ENCODE measurements at regions not wholly inside any gene's neighbourhood (a gene's known extent, or its start where the extent isn't known, plus 50 kb on each side); places are given as distances from the start of the nearest gene placed in this dataset.

GRCh38 chr18:39749154-39749553, 2183.6 kb upstream of the CELF4 start:
- no peak for TF ChIP-seq CTCF (conservative IDR thresholded peaks at IDR 0.05 in 1 of 2, IDR thresholded peaks at IDR 0.05 in 1 of 2; ENCODE audit: extremely low read depth in 1 of 2, insufficient read depth in 1 of 2, low read depth in 1 of 2, low read length in 2 of 2)
- TF ChIP-seq EZH2 (IDR thresholded peaks at IDR 0.05; ENCODE audit: borderline replicate concordance, low read length), result no peak
